NB4 (cell line): ENCODE measurements at regions not wholly inside any gene's neighbourhood (a gene's known extent, or its start where the extent isn't known, plus 50 kb on each side); places are given as distances from the start of the nearest gene placed in this dataset.
"Not testable (repeated sequence)": the region's sequence is repeated elsewhere in the genome, so short reads cannot be mapped to it uniquely, and the experiment has no call there.

Source experiments
- MAX ChIP-seq: IDR thresholded peaks from 2 replicates; pipeline ENCODE4 v1.6.1; 2011; ENCODE audit warnings: low read depth, low read length
- MYC ChIP-seq: IDR thresholded peaks from 2 replicates; pipeline ENCODE4 v1.6.1; 2011; ENCODE audit warnings: low read depth, low read length
- POLR2A ChIP-seq: IDR thresholded peaks from 2 replicates; pipeline ENCODE4 v1.6.1; 2011; ENCODE audit warnings: mild to moderate bottlenecking; ENCODE audit not compliant: insufficient read length; ENCODE audit errors: extremely low read depth
- TF ChIP-seq, protein P1 (sequence below): IDR thresholded peaks from one replicate; pipeline ENCODE4 v1.5.1; 2012; ENCODE audit warnings: low read depth, low read length

DNA sequence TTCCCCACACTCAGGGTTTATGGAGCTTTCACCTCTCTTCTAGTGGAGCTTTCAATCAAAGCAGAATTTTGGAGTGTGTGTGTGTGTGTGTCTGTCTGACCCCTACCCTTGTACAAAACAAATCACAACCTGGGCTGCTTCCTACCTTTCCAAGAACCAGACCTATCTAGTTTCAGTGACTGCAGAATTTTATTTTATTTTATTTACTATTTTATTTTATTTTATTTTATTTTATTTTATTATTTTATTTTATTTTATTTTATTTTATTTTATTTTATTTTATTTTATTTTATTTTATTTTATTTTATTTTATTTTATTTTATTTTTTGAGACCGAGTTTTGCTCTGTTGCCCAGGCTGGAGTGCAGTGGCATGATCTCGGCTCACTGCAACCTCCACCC, 151.6 kb upstream of the SEMA6A start:
- TF ChIP-seq POLR2A, MYC, MAX: not testable (repeated sequence)
- TF ChIP-seq, protein P1, sequence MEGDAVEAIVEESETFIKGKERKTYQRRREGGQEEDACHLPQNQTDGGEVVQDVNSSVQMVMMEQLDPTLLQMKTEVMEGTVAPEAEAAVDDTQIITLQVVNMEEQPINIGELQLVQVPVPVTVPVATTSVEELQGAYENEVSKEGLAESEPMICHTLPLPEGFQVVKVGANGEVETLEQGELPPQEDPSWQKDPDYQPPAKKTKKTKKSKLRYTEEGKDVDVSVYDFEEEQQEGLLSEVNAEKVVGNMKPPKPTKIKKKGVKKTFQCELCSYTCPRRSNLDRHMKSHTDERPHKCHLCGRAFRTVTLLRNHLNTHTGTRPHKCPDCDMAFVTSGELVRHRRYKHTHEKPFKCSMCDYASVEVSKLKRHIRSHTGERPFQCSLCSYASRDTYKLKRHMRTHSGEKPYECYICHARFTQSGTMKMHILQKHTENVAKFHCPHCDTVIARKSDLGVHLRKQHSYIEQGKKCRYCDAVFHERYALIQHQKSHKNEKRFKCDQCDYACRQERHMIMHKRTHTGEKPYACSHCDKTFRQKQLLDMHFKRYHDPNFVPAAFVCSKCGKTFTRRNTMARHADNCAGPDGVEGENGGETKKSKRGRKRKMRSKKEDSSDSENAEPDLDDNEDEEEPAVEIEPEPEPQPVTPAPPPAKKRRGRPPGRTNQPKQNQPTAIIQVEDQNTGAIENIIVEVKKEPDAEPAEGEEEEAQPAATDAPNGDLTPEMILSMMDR = not testable (repeated sequence)
